ENCODE measurements at regions not wholly inside any gene's neighbourhood (a gene's known extent, or its start where the extent isn't known, plus 50 kb on each side); places are given as distances from the start of the nearest gene placed in this dataset.

DNA sequence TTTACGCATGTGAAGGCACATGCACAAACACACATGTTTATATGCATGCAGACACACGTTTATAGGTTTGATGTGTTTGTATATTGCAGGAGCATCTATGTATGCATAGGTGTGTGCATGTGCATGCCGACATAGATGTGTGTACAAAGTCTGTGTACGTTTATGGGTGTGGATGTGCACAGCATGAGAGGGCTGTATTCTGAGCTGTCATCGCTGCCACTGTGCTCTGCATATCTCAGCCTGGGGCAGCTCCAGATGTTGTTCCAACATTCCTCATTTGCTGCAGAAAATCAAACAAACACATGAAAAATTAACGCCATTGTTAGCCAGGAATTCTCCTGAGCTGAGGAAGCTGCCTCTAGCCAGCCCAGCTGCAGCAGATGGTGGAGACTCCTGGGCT lies 132.3 kb upstream of the CSF3R start:
- TF ChIP-seq, protein P1, sequence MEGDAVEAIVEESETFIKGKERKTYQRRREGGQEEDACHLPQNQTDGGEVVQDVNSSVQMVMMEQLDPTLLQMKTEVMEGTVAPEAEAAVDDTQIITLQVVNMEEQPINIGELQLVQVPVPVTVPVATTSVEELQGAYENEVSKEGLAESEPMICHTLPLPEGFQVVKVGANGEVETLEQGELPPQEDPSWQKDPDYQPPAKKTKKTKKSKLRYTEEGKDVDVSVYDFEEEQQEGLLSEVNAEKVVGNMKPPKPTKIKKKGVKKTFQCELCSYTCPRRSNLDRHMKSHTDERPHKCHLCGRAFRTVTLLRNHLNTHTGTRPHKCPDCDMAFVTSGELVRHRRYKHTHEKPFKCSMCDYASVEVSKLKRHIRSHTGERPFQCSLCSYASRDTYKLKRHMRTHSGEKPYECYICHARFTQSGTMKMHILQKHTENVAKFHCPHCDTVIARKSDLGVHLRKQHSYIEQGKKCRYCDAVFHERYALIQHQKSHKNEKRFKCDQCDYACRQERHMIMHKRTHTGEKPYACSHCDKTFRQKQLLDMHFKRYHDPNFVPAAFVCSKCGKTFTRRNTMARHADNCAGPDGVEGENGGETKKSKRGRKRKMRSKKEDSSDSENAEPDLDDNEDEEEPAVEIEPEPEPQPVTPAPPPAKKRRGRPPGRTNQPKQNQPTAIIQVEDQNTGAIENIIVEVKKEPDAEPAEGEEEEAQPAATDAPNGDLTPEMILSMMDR (IDR thresholded peaks at IDR 0.05), result no peak
- no peaks in the 10 kb centered on the region for H3K4me1 ChIP-seq
- no peak for DNase-seq
- intact Hi-C loops (cut with DNase I), result no loop called here
- H3K27me3 ChIP-seq, result peaks cover 0 to 27% of the 10 kb centered on the region in 2 donors
- H3K27ac ChIP-seq, result no peak overlapping the region
- no peak for ATAC-seq
- no peaks in the 10 kb centered on the region for H3K9me3 ChIP-seq
- H3K4me3 ChIP-seq, result no peak overlapping the region
- no peaks in the 10 kb centered on the region for H3K36me3 ChIP-seq

DNA sequence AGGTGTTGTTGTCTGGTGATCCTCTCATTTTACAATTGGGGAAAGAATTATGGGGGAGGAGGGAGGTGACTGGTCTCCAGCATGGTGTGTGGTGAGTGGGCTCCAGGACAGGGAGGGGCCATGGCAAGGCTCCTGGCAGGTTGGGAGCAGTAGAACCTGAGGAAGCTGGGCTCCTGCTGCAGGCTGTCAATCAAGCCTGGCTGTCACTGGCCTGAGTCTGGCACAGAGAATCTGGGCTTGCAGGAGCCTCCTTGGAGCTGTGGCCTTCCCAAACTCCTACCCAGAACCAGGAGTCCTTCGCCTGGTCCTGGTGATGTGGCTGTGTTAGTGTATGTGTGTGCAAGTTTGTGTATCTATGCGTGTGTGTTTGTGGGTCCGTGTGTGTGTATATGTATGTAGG lies 131.9 kb upstream of the CSF3R start:
- Histone ChIP-seq H3K36me3 (no peaks in the 10 kb centered on the region), H3K27ac (no peak overlapping the region), H3K27me3 (peaks cover 0 to 31% of the 10 kb centered on the region in 2 donors), H3K4me3 (no peak overlapping the region), H3K9me3 (no peaks in the 10 kb centered on the region), H3K4me1 (no peaks in the 10 kb centered on the region)
- intact Hi-C loops (cut with DNase I), result no loop called here
- TF ChIP-seq, protein P1 (IDR thresholded peaks at IDR 0.05), result no peak
- ATAC-seq (no peak), DNase-seq (no peak)

- H3K27ac ChIP-seq, result no peak overlapping the region
- TF ChIP-seq, protein P1 (IDR thresholded peaks at IDR 0.05), result no peak
- intact Hi-C loops (cut with DNase I), result no loop called here
- H3K4me1 ChIP-seq, result no peaks in the 10 kb centered on the region
- H3K9me3 ChIP-seq, result no peaks in the 10 kb centered on the region
- ATAC-seq (no peak), DNase-seq (no peak)
- H3K4me3 ChIP-seq, result no peak overlapping the region
- H3K27me3 ChIP-seq, result peaks cover 0 to 37% of the 10 kb centered on the region in 2 donors
- no peaks in the 10 kb centered on the region for H3K36me3 ChIP-seq
Observed at GRCh38 chr1:36613721-36614120, 131.0 kb upstream of the CSF3R start.

GRCh38 chr1:36612881-36613280 lies 130.2 kb upstream of the CSF3R start:
- H3K27me3 ChIP-seq, result peaks cover 0 to 37% of the 10 kb centered on the region in 2 donors

GRCh38 chr1:36612121-36612520 lies 129.4 kb upstream of the CSF3R start:
- intact Hi-C loops (cut with DNase I), result no loop called here
- Histone ChIP-seq H3K4me1 (no peaks in the 10 kb centered on the region), H3K4me3 (no peak overlapping the region), H3K27ac (no peak overlapping the region), H3K36me3 (no peaks in the 10 kb centered on the region), H3K9me3 (no peaks in the 10 kb centered on the region), H3K27me3 (peaks cover 0 to 37% of the 10 kb centered on the region in 2 donors)
- DNase-seq (no peak), ATAC-seq (no peak)
- TF ChIP-seq, protein P1 (IDR thresholded peaks at IDR 0.05), result no peak

More at GRCh38 chr1:36612881-36613280, 130.2 kb upstream of the CSF3R start:
- intact Hi-C loops (cut with DNase I), result no loop called here
- TF ChIP-seq, protein P1 (IDR thresholded peaks at IDR 0.05), result no peak
- H3K9me3 ChIP-seq, result no peaks in the 10 kb centered on the region
- no peak overlapping the region for H3K4me3 ChIP-seq
- H3K4me1 ChIP-seq, result no peaks in the 10 kb centered on the region
- DNase-seq, result no peak
- H3K27ac ChIP-seq, result no peak overlapping the region
- H3K36me3 ChIP-seq, result no peaks in the 10 kb centered on the region
- ATAC-seq, result no peak

Data from left lung (tissue), 4 donors.